ENCODE measurements at regions not wholly inside any gene's neighbourhood (a gene's known extent, or its start where the extent isn't known, plus 50 kb on each side); places are given as distances from the start of the nearest gene placed in this dataset.
"Not testable (repeated sequence)": the region's sequence is repeated elsewhere in the genome, so short reads cannot be mapped to it uniquely, and the experiment has no call there.

- Histone ChIP-seq H3K9me3 (ENCODE audit: control insufficient read depth in 1 of 2, insufficient read depth in 1 of 2, low read depth in 1 of 2, low read length in 2 of 2) (no peaks in the 10 kb centered on the region), H3K9me2 (ENCODE audit: insufficient read depth) (no peaks in the 10 kb centered on the region), H3K4me3 (replicated peaks in 1 of 2; ENCODE audit: low read depth in 1 of 2, low read length in 2 of 2) (no peak overlapping the region), H3K4me1 (ENCODE audit: control insufficient read depth in 1 of 2, insufficient read depth in 2 of 2, low read length in 2 of 2) (no peaks in the 10 kb centered on the region), H3K36me3 (ENCODE audit: control insufficient read depth in 1 of 2, insufficient read depth in 2 of 2, low read length in 2 of 2) (no peaks in the 10 kb centered on the region), H4K20me1 (ENCODE audit: insufficient read depth) (no peaks in the 10 kb centered on the region), H3K9ac (ENCODE audit: low read length) (no peak overlapping the region), H3K79me2 (ENCODE audit: insufficient read depth, low read length) (no peaks in the 10 kb centered on the region), H3K27ac (ENCODE audit: low read depth, low read length) (no peak overlapping the region), H2AFZ (ENCODE audit: low read depth, low read length, poor library complexity, severe bottlenecking) (no peak overlapping the region), H3K4me2 (ENCODE audit: low read length) (no peak overlapping the region), H3K27me3 (ENCODE audit: insufficient read depth, low read length) (no peaks in the 10 kb centered on the region)
- intact Hi-C loops (cut with micrococcal nuclease): no loop called here
- no TSS peak for BruUV-seq (replicated peaks)
- ChIA-PET RAD21 (ENCODE audit: low non-redundant PET in 1 of 2, low total read pairs in 2 of 2, uncharacterized antibody in 2 of 2, unreplicated experiment in 2 of 2) (no interaction called here), POLR2A (no interaction called here), CTCF (no interaction called here)
- TF ChIP-seq POLR2AphosphoS5 (IDR thresholded peaks at IDR 0.05; ENCODE audit: low read depth, low read length) (no peak), ZBTB33 (IDR thresholded peaks at IDR 0.05; ENCODE audit: extremely low read depth, insufficient replicate concordance, low read length) (no peak), YY1 (IDR thresholded peaks at IDR 0.05; ENCODE audit: extremely low read depth, insufficient replicate concordance, low read depth, low read length) (no peak), POLR2A (IDR thresholded peaks at IDR 0.05; ENCODE audit: borderline replicate concordance, extremely low read depth, insufficient read depth, insufficient read length) (no peak), SP1 (IDR thresholded peaks at IDR 0.05; ENCODE audit: low read depth) (no peak), ELF1 (IDR thresholded peaks at IDR 0.05; ENCODE audit: borderline replicate concordance, low read depth) (no peak), EZH2phosphoT487 (IDR thresholded peaks at IDR 0.05; ENCODE audit: borderline replicate concordance) (no peak), FOSL1 (IDR thresholded peaks at IDR 0.05; ENCODE audit: low read depth) (no peak), SIN3A (IDR thresholded peaks at IDR 0.05; ENCODE audit: low read depth) (no peak), ZNF274 (IDR thresholded peaks at IDR 0.05; ENCODE audit: low read depth, low read length) (no peak), JUND (IDR thresholded peaks at IDR 0.05) (no peak), TCF7L2 (IDR thresholded peaks at IDR 0.05; ENCODE audit: borderline replicate concordance, extremely low read depth, insufficient read depth, insufficient read length) (no peak), EZH2 (IDR thresholded peaks at IDR 0.05) (no peak), CBX3 (IDR thresholded peaks at IDR 0.05; ENCODE audit: low read depth) (no peak)
- TF ChIP-seq, protein P1, sequence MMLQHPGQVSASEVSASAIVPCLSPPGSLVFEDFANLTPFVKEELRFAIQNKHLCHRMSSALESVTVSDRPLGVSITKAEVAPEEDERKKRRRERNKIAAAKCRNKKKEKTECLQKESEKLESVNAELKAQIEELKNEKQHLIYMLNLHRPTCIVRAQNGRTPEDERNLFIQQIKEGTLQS (IDR thresholded peaks at IDR 0.05): no peak
- no peak for ATAC-seq
- DNase-seq (ENCODE audit: low read depth, low spot score): no peak
These were observed 147.9 kb downstream of the TPBG start for GRCh38 chr6:82511546-82511945.

DNA sequence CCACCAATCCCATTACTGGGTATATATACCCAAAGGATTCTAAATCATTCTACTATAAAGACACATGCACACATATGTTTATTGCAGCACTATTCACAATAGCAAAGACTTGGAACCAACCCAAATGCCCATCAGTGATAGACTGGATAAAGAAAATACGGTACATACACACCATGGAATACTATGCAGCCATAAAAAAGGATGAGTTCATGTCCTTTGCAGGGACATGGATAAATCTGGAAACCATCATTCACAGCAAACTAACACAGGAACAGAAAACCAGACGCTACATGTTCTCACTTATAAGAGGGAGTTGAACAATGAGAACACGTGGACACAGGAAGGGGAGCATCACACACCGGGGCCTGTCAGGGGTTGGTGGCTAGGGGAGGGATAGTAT, 154.3 kb downstream of the TPBG start:
- H2AFZ ChIP-seq (ENCODE audit: low read depth, low read length, poor library complexity, severe bottlenecking); CTCF ChIA-PET; H3K4me3 ChIP-seq (replicated peaks in 1 of 2; ENCODE audit: low read depth in 1 of 2, low read length in 2 of 2); intact Hi-C loops (cut with micrococcal nuclease); H3K27me3 ChIP-seq (ENCODE audit: insufficient read depth, low read length); H3K9ac ChIP-seq (ENCODE audit: low read length); H3K9me2 ChIP-seq (ENCODE audit: insufficient read depth); BruUV-seq (replicated peaks); H3K4me1 ChIP-seq (ENCODE audit: control insufficient read depth in 1 of 2, insufficient read depth in 2 of 2, low read length in 2 of 2); H3K79me2 ChIP-seq (ENCODE audit: insufficient read depth, low read length); H3K36me3 ChIP-seq (ENCODE audit: control insufficient read depth in 1 of 2, insufficient read depth in 2 of 2, low read length in 2 of 2); POLR2A ChIA-PET; H3K4me2 ChIP-seq (ENCODE audit: low read length); ATAC-seq; H3K9me3 ChIP-seq (ENCODE audit: control insufficient read depth in 1 of 2, insufficient read depth in 1 of 2, low read depth in 1 of 2, low read length in 2 of 2); DNase-seq (ENCODE audit: low read depth, low spot score); H3K27ac ChIP-seq (ENCODE audit: low read depth, low read length); H4K20me1 ChIP-seq (ENCODE audit: insufficient read depth); RAD21 ChIA-PET (ENCODE audit: low non-redundant PET in 1 of 2, low total read pairs in 2 of 2, uncharacterized antibody in 2 of 2, unreplicated experiment in 2 of 2): not testable (repeated sequence)
